Eye (tissue), 1 donor: ENCODE measurements at regions not wholly inside any gene's neighbourhood (a gene's known extent, or its start where the extent isn't known, plus 50 kb on each side); places are given as distances from the start of the nearest gene placed in this dataset.

Experiments
- DNase-seq: peaks from one replicate; pipeline ENCODE4 v3.0.0-alpha.2; 2015

- no peak for DNase-seq
These were observed 84.4 kb upstream of the PGBD5 start for GRCh38 chr1:230510496-230510895.

DNA sequence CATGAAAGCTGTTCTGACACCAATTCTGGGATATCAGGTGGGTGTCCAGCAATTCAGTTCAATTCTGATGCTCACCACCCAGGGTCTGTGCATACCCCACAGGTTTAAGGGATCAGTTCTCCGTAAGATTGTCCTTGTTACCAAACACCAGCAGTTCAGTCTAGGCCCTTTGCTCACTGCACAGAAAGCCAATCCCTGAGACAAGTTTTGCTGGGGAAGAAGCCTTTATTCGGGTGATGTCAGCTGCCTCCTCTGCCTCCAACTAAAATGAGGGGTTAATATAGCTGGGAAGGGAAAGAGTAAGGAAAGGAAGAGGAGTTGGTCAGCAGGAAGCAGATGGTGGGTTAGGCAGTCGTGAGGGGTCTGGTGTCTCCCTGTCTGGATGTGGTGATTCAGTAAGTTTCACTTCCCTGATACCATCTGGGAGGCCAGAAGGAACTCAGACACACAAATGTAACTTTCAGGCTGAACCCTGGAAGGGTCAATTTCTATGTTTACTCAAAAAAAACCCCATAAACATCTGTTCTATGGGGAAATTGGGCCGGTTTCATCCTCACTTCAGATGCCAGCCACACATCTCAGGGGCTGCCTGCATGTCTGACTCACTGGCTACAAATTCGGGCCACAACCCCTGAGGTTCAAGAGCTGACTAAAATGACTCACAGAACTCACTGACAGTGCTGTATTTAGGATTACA, 83.3 kb upstream of the PGBD5 start:
- no peak for DNase-seq

DNA sequence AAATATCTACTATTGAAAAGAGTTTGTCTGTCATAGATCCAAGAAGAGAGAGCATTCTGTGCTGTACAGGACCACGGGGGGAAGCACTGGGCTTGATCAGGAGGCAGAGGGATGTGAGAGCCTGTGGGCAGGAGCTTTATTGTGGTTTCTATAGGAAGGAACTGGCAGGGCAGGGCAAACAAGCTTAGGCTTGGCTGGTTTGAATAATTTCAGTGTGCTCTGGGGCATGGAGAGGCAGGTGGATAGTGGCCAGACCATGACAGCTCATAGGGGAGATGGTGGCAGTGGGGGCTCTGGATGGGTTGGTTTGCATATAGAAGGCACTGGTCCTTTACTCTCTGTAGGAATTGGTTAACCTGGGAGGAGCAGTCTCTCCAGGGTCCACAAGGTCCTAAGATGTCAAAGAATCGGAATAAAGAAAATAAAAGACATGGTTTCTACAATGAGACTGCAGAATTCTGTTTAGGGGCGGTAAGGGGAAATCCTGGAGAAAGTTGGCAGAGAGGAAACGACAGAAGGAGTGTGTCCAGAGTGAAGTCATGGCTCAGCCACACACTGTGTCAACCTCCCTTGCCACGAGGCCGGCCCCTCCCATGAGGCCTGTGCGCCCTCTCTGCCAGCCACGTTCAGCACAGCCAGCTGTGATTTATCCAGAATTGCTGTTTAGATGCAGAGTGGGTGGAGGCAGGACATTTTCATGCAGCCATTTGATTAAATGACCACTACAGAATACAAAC, 81.7 kb upstream of the PGBD5 start:
- no peak for DNase-seq

DNA sequence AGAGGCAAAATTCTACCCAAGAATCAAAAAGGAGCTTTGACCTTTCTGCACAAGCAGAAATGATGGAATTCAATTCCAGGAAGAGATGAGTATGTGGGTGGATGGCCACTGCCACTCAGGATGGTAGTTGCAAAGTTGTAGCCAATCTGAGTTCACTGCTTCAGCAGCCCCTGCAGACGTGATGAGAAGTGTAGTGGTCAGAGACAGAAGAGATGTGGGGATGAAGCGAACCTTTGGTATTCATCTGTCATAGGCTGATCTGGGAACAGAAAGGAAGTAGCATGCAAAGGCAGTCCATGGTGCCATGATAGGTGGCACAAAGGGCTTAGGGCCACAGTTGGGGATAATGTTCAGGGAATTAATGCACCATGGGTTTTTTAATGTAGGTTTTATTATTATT, 81.1 kb upstream of the PGBD5 start:
- no peak for DNase-seq

DNA sequence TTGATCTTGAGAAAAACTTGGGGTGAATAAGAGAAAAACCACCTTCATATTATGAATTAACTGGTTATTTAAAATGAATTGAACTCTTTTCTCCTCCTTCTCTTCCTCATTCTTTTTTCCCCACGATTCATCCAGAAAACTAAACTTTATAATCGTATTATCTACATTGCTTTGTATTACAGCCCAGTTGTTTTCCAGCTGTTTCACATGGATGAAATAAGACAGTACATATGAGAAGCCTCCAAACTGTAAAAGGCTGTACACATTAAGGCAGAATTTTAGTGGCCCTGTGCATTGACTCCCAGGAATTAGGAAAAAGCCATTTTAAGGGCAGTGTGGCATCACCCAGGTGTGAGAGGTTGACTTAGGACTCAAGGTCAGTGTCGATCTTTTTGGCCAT, 80.3 kb upstream of the PGBD5 start:
- no peak for DNase-seq

DNA sequence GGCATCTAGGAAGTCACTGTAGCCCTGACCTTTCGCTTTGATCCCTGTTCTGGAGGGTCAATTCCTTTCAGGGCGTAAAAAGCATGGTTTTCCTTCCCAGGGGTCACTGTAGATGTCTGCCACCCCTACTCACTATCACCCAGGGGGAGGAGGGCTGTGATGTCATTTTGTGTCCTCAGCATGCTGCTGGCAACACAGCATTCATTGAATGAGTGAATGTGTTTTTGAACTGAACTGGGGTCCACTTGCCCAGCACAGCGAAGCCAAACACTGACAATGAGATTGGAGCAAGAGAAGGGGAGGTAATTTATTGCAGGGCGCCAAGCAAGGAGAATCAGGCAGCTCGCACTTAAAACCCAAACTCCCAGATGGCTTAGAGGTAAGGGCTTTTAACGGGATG, 78.2 kb upstream of the PGBD5 start:
- no peak for DNase-seq

DNA sequence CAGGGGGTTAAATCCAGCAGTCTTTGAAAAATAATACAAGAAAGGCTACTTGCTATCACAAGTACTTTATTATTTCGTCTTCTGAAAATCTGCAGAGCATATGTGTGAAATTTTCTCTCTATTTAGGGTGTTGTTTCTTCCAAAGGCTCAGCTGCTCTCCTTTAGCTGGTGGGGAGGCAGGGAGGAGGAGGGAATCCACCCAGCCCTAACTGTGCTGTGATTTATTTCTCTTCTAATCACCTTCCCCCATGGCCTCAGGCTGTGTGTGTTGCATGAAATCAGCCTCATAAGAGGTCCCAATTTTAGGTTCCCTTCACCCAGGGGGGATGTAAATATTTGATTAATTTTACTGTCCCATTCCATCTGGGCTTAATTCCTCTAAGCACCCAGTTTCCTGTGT, 77.6 kb upstream of the PGBD5 start:
- no peak for DNase-seq

GRCh38 chr1:230502996-230503395, 76.9 kb upstream of the PGBD5 start:
- DNase-seq = no peak

DNA sequence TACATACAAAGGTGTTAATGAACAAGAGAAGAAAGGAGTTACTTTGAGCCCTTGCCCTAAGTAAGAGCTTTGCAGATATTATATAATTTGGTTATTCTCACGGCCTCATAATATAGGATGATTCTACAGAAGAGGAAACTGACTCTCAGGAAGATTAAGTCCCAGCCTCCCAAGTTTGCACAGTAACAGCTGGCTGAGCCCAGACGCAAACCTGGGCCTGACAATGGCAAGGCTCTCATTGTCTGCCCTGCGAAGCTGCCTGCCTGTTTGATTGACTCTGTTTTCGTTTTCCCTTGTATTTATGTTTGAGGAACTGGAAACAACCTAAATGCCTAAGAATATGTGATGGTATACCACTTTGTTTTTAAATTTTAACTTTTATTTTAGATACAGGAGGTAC, 76.2 kb upstream of the PGBD5 start:
- DNase-seq = no peak

GRCh38 chr1:230501849-230502248, 75.7 kb upstream of the PGBD5 start:
- DNase-seq = peak; percentile 39

DNA sequence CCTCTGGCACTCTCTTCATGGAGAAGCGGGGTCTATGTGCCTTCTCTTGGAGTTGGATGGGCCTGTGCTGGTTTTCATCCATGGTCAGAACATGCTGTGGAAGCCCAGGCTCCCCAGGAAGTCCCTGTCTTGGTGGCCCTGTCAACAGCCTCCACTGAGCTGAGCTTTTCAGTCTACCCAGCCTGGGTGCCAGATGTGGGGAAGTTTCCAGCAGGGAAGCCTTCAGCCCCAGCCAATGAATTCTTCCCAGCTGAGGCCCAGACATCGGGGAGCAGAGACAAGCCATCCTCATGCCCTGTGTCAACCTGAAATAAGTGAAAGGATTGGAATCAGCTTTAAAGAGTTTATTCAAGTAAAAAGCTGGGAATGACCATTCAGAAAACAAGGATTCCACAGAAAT, 75.1 kb upstream of the PGBD5 start:
- no peak for DNase-seq

- no peak for DNase-seq
These were observed 73.9 kb upstream of the PGBD5 start for GRCh38 chr1:230500063-230500462.

DNA sequence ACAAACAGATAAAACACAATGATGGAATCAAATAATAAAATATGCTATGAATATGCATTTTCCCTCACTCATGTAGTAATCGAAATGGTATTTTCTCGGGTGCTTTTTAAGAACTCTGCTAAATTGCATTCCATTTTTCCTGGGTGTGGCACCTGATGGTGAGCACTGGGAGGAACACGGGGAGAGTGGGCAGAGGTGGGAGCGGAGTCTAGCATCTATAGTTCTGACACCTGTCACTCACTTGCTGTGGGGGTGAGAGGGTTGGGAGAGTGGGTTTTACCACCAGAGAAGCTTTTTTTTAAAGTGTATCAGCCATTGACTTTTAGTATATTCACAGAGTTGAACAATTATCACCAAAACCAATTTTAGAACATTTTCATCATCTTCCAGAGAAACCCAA, 73.4 kb upstream of the PGBD5 start:
- no peak for DNase-seq

GRCh38 chr1:230498704-230499103, 72.6 kb upstream of the PGBD5 start:
- DNase-seq = no peak

GRCh38 chr1:230496451-230496850, 70.3 kb upstream of the PGBD5 start:
- no peak for DNase-seq

DNA sequence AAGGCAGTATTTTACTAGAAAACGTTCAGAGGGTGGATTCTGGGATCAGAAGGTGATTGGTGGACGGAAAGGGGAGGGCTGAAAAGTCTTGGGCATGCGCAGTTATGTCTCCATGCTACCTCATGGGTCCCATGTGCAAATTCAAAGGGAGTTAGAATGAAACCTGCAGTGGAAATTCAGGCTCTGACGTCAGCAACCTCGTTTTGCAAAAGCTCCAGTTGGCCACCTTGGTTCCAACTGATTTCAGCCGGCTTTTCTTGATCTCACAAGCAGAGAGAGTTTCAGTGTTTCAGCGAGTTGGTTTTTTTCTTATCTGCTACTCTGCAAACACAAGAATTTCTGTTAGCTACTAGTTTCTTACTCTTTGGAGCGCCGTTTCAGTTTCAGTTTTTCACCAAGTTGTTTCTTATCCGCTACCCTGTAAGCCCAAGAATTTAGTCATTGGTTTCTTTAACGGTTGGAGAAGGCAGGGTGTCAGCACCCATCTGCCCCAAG, 69.8 kb upstream of the PGBD5 start:
- DNase-seq = no peak

DNA sequence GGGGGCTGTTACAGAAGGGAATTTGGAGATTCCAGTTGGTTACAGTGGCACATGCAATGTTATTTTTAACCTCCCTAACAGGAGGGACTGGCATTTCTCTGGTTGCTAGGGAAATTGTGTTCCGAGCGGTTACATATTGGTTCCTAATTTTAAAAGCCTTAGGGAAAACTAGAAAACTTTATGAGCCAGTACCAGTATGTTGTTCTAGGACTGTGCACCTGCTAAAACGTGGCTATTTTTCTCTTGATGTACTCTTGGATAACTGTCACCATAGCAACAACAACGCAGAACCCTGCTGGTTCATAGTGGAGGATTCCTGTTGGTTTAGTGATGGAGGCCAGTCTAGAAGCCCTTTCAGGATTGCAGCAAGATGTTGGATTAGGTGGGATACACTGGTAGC, 68.9 kb upstream of the PGBD5 start:
- no peak for DNase-seq

DNA sequence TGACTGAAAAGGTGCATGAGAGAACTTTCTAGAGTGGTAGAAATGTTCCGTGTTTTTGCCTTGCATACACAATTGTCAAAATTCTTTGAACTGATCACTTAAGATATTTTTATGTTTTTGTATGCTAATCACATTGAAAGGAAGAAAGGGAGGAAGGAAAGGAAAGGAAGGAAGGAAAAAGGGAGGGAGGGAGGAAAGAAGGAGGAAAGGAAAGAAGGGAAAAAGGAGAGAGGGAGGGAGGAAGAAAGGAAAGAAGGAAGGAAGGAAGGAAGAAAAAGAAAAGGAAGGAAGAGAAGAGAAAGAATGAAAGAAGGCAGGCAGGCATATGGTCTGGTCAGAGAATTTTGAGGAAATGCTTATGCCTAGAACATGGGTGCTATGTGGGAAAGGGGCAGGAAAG, 68.4 kb upstream of the PGBD5 start:
- DNase-seq = no peak

DNA sequence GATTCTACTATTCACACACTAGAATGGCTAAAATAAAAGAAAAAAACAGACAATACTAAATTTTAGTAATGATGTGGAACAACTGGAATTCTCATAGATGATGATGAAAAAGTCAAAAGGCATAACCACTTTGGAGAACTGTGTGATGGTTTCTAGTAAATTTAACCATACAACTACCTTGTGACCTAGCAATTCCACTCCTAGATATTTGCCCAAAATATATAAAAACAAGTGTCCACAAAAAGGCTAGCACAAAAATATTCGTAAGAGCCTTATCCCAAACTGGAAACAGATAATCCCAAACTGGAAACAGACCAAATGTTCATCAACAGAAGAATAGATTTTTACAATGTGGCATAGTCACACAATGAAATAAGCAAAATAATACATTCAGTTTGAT, 67.9 kb upstream of the PGBD5 start:
- DNase-seq = no peak

- DNase-seq = no peak
These were observed 67.1 kb upstream of the PGBD5 start for GRCh38 chr1:230493264-230493663.

DNA sequence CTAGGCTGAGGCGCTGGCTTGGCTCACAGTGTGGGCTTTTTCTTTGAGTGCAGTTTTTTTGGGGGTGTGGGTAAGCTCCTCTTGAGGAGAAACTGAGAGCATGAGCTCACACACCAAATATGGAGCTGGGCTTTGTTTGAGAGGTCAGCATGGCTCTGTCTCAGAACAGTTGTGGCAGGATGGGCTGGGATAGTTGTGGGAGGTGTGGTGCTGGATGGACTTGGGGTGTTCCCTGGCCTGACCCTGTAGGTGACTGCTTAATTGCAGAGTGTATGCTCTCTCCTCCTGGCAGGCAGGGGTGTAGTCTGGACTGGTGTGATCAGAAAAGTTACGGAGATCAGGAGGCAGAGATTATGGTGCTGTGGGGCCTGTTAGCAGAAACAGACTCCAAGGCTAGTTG, 64.3 kb upstream of the PGBD5 start:
- DNase-seq = no peak

GRCh38 chr1:230487773-230488428, 61.8 kb upstream of the PGBD5 start:
- DNase-seq = no peak

DNA sequence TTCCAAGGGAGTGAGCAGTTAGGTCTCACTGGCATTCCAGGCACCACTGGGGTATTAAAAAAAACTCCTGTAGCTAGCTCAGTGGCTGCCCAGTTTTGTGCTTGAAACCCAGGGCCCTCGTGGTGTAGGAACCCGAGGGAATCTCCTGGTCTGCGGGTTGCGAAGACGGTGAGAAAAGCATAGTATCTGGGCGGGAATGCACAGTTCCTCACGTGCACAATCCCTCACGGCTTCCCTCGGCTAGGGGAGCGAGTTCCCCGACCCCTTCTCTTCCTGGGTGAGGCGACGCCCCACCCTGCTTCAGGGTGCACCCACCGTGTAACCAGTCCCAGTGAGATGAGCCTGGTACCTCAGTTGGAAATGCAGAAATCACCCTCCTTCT, 50.5 kb upstream of the PGBD5 start:
- DNase-seq = no peak
